Activated naive CD4-positive, alpha-beta T cell treated with anti-CD3 and anti-CD28 coated beads, Interleukin-2, amount 10 ng/mL, durations not matched to agents 7 days and 5 days (primary cell): ENCODE measurements at regions not wholly inside any gene's neighbourhood (a gene's known extent, or its start where the extent isn't known, plus 50 kb on each side); places are given as distances from the start of the nearest gene placed in this dataset.
"Not testable (repeated sequence)": the region's sequence is repeated elsewhere in the genome, so short reads cannot be mapped to it uniquely, and the experiment has no call there.

Source experiments
- CTCF ChIA-PET: fragments of 350-600 bp; sonication (Branson Sonifier 250); formaldehyde crosslinking; loops from one replicate; lab custom pipeline; 2021; ENCODE audit warnings: antibody characterized with exemption; lab: Charles Lee
- DNase-seq: peaks from one replicate; pipeline ENCODE4 v3.0.0-alpha.2; 2020
- H3K27ac Mint-ChIP-seq: one replicate; pipeline ENCODE4 v1.8.0; 2021; ENCODE audit warnings: mild to moderate bottlenecking, moderate library complexity, mixed read lengths
- H3K27me3 Mint-ChIP-seq: one replicate; pipeline ENCODE4 v1.8.0; 2021; ENCODE audit warnings: mild to moderate bottlenecking, mixed read lengths
- H3K36me3 Mint-ChIP-seq: one replicate; pipeline ENCODE4 v1.8.0; 2021; ENCODE audit warnings: mixed read lengths
- H3K4me1 Mint-ChIP-seq: one replicate; pipeline ENCODE4 v1.8.0; 2021; ENCODE audit warnings: mixed read lengths
- H3K4me3 Mint-ChIP-seq: one replicate; pipeline ENCODE4 v1.8.0; 2021; ENCODE audit warnings: mild to moderate bottlenecking, moderate library complexity, mixed read lengths
- H3K9me3 Mint-ChIP-seq: one replicate; pipeline ENCODE4 v1.8.0; 2021; ENCODE audit warnings: mixed read lengths

GRCh38 chr1:19552291-19553010 lies 67.1 kb upstream of the CAPZB start:
- DNase-seq, result no peak
- Mint-ChIP-seq H3K27ac (no peak overlapping the region), H3K36me3 (peaks cover 1% of the 10 kb centered on the region), H3K27me3 (peaks cover 47% of the 10 kb centered on the region), H3K4me3 (no peak overlapping the region), H3K4me1 (no peaks in the 10 kb centered on the region), H3K9me3 (peaks cover 20% of the 10 kb centered on the region)
- CTCF ChIA-PET, result no interaction called here

- H3K27me3 Mint-ChIP-seq, result peaks cover 42% of the 10 kb centered on the region
- H3K36me3 Mint-ChIP-seq, H3K27ac Mint-ChIP-seq, H3K4me1 Mint-ChIP-seq, CTCF ChIA-PET, H3K4me3 Mint-ChIP-seq, DNase-seq: not testable (repeated sequence)
- peaks cover 23% of the 10 kb centered on the region for H3K9me3 Mint-ChIP-seq
Observed at GRCh38 chr1:19551837-19552236, 66.5 kb upstream of the CAPZB start.

GRCh38 chr1:19550437-19550836 lies 65.1 kb upstream of the CAPZB start:
- H3K4me1 Mint-ChIP-seq, H3K27ac Mint-ChIP-seq, H3K36me3 Mint-ChIP-seq, DNase-seq, CTCF ChIA-PET, H3K4me3 Mint-ChIP-seq: not testable (repeated sequence)
- peaks cover 41% of the 10 kb centered on the region for H3K27me3 Mint-ChIP-seq
- H3K9me3 Mint-ChIP-seq, result peaks cover 30% of the 10 kb centered on the region

GRCh38 chr1:19547814-19548213 lies 62.5 kb upstream of the CAPZB start:
- Mint-ChIP-seq H3K9me3 (peaks cover 30% of the 10 kb centered on the region), H3K27ac (no peak overlapping the region), H3K36me3 (peaks cover 1% of the 10 kb centered on the region), H3K4me1 (no peaks in the 10 kb centered on the region), H3K27me3 (peaks cover 22% of the 10 kb centered on the region), H3K4me3 (no peak overlapping the region)
- no peak for DNase-seq
- CTCF ChIA-PET, result no interaction called here

GRCh38 chr1:19536519-19536918 lies 51.2 kb upstream of the CAPZB start:
- H3K27me3 Mint-ChIP-seq, result peaks cover 3% of the 10 kb centered on the region
- no peaks in the 10 kb centered on the region for H3K36me3 Mint-ChIP-seq
- H3K4me1 Mint-ChIP-seq, result peaks cover 5% of the 10 kb centered on the region
- DNase-seq, result no peak
- H3K9me3 Mint-ChIP-seq, result peaks cover 10% of the 10 kb centered on the region
- H3K4me3 Mint-ChIP-seq, result no peak overlapping the region
- CTCF ChIA-PET, result no interaction called here
- no peak overlapping the region for H3K27ac Mint-ChIP-seq

GRCh38 chr1:19535214-19535613 lies 49.9 kb upstream of the CAPZB start:
- no peak overlapping the region for H3K27ac Mint-ChIP-seq
- CTCF ChIA-PET, result no interaction called here
- peaks cover 3% of the 10 kb centered on the region for H3K27me3 Mint-ChIP-seq
- peaks cover 15% of the 10 kb centered on the region for H3K9me3 Mint-ChIP-seq
- H3K4me1 Mint-ChIP-seq, result peaks cover 5% of the 10 kb centered on the region
- no peak for DNase-seq
- H3K36me3 Mint-ChIP-seq, result no peaks in the 10 kb centered on the region
- no peak overlapping the region for H3K4me3 Mint-ChIP-seq
